ENCODE measurements at regions not wholly inside any gene's neighbourhood (a gene's known extent, or its start where the extent isn't known, plus 50 kb on each side); places are given as distances from the start of the nearest gene placed in this dataset.
"Not testable (repeated sequence)": the region's sequence is repeated elsewhere in the genome, so short reads cannot be mapped to it uniquely, and the experiment has no call there.

DNA sequence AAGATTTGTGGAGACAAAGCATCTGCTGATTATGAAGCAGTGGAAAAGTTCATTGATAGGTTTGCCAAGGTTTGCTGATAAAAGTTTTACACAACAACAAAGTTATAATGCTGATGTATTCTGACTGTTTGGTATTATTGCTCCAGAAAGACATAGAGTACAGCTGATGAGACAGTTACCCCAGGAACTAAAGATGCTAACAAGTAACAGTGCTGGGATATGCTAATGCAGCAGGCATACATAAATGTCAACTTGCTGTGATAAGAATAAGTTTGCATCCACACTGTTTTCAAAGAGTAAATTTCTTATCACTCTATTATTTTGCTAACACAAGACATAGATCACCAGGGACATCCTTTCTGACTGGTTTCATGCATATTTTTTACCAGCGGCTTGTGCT lies 1221.3 kb upstream of the CELF4 start:
- H3K9me3 ChIP-seq: no peaks in the 10 kb centered on the region
- no peaks in the 10 kb centered on the region for H3K4me1 ChIP-seq
- no peaks in the 10 kb centered on the region for H3K27me3 ChIP-seq
- WGBS, 2 donors: 93 to 96% methylated on average over 1 of the region's 1 CpG
- intact Hi-C loops (cut with DNase I): no loop called here
- TF ChIP-seq, protein P1, sequence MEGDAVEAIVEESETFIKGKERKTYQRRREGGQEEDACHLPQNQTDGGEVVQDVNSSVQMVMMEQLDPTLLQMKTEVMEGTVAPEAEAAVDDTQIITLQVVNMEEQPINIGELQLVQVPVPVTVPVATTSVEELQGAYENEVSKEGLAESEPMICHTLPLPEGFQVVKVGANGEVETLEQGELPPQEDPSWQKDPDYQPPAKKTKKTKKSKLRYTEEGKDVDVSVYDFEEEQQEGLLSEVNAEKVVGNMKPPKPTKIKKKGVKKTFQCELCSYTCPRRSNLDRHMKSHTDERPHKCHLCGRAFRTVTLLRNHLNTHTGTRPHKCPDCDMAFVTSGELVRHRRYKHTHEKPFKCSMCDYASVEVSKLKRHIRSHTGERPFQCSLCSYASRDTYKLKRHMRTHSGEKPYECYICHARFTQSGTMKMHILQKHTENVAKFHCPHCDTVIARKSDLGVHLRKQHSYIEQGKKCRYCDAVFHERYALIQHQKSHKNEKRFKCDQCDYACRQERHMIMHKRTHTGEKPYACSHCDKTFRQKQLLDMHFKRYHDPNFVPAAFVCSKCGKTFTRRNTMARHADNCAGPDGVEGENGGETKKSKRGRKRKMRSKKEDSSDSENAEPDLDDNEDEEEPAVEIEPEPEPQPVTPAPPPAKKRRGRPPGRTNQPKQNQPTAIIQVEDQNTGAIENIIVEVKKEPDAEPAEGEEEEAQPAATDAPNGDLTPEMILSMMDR (IDR thresholded peaks at IDR 0.05): no peak
- TF ChIP-seq POLR2AphosphoS5 (IDR thresholded peaks at IDR 0.05): no peak
- TF ChIP-seq POLR2A (IDR thresholded peaks at IDR 0.05): no peak
- TF ChIP-seq EP300 (IDR thresholded peaks at IDR 0.05): no peak
- no peak overlapping the region for H3K4me3 ChIP-seq
- H3K27ac ChIP-seq: no peak overlapping the region
- DNase-seq: no peak
- H3K36me3 ChIP-seq: no peaks in the 10 kb centered on the region

DNA sequence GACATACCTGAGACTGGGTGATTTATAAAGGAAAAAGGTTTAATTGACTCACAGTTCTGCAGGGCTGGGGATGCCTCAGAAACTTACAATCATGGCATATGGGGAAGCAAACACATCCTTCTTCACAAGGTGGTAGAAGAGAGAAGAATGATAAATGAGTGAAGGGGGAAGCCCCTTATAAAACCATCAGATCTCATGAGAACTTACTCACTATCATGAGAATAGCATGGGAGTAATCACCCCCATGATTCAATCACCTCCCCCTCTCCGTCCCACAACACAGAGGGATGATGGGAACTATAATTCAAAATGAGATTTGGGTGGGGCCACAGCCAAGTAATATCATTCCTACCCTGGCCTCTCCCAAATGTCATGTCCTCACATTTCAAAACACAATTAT lies 1206.0 kb upstream of the CELF4 start:
- H3K4me3 ChIP-seq; H3K4me1 ChIP-seq; H3K9me3 ChIP-seq; H3K27ac ChIP-seq; H3K27me3 ChIP-seq; H3K36me3 ChIP-seq; intact Hi-C loops (cut with DNase I); DNase-seq: not testable (repeated sequence)
- 76% methylated on average over 1 of the region's 1 CpG for WGBS, 2 donors

DNA sequence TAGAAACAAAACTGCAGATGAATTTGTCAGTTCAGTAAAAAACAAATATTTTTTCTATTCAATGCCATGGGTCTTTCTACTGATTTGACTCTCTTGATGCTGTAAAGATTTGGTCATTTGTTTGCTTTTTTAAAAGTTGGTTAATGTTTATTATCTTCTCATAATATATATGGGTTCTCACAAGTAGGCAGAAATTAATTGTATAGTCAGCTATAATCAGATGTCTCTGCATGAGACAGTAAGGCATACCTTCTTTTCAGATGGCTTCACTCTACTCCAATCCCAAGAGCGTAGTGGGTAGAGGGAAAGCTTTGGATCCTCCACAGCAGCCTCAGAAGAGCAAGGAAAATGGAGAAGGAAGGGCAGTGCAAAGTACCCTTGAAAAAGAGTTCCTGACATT lies 1202.9 kb upstream of the CELF4 start:
- no peak for DNase-seq
- Histone ChIP-seq H3K9me3 (no peaks in the 10 kb centered on the region), H3K27ac (no peak overlapping the region), H3K36me3 (no peaks in the 10 kb centered on the region), H3K4me1 (no peaks in the 10 kb centered on the region), H3K27me3 (no peaks in the 10 kb centered on the region), H3K4me3 (no peak overlapping the region)
- TF ChIP-seq POLR2A (IDR thresholded peaks at IDR 0.05) (no peak), POLR2AphosphoS5 (IDR thresholded peaks at IDR 0.05) (no peak), EP300 (IDR thresholded peaks at IDR 0.05) (no peak)
- TF ChIP-seq, protein P1 (IDR thresholded peaks at IDR 0.05): no peak
- 45 to 76% methylated on average over 1 of the region's 1 CpG for WGBS, 2 donors
- intact Hi-C loops (cut with DNase I): no loop called here

DNA sequence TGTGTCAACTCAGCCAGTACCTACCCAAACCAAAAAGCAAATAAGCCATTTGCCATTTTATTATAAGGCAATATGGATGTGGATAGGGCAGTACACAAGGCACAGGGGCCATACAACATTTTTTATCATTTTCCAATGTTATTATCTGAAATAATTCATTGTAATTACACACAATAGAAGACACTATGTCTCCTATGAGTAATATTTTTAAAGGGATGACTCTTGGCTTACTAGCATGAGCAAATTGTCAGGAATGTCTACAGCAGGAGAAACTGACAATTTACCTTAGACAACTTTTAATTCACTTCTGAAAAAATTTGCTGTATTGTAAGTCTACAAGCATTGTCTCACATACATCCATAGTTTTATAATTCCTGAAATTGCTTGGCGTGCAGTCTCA lies 1193.9 kb upstream of the CELF4 start:
- Histone ChIP-seq H3K4me1 (no peaks in the 10 kb centered on the region), H3K36me3 (no peaks in the 10 kb centered on the region), H3K4me3 (no peak overlapping the region), H3K9me3 (no peaks in the 10 kb centered on the region), H3K27me3 (no peaks in the 10 kb centered on the region), H3K27ac (no peak overlapping the region)
- intact Hi-C loops (cut with DNase I): no loop called here
- no peak for DNase-seq
- WGBS, 2 donors: 94 to 97% methylated on average over 1 of the region's 1 CpG
- no peak for TF ChIP-seq EP300 (IDR thresholded peaks at IDR 0.05)
- TF ChIP-seq, protein P1 (IDR thresholded peaks at IDR 0.05): no peak
- no peak for TF ChIP-seq POLR2AphosphoS5 (IDR thresholded peaks at IDR 0.05)
- TF ChIP-seq POLR2A (IDR thresholded peaks at IDR 0.05): no peak

DNA sequence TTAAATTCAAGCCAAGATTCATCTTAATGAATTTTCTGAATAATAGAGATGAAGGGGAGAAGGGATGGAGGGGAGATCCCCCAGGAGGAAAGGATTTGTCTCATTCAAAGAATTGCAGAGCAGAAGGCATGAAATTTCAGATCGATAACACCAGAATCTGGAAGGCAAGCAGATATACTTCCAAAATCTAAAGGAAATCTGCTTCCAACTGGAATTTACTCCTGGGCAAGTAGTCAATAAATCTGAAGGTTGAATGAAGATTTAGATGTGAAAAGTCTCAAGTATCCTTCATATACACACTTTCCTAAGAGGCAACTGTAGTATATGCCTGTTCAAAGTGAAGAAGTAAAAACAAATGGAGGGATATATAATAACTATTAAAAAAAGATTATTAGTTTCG lies 1190.8 kb upstream of the CELF4 start:
- no peak overlapping the region for H3K4me3 ChIP-seq
- peaks cover 0 to 10% (median 3%) of the 10 kb centered on the region in 4 donors for H3K4me1 ChIP-seq
- H3K27ac ChIP-seq: no peak overlapping the region
- 73 to 83% methylated on average over 2 of the region's 2 CpGs for WGBS, 2 donors
- no peaks in the 10 kb centered on the region for H3K27me3 ChIP-seq
- H3K9me3 ChIP-seq: no peaks in the 10 kb centered on the region
- no peak for DNase-seq
- intact Hi-C loops (cut with DNase I): no loop called here
- no peaks in the 10 kb centered on the region for H3K36me3 ChIP-seq
- no peak for TF ChIP-seq POLR2AphosphoS5 (IDR thresholded peaks at IDR 0.05)
- TF ChIP-seq POLR2A (IDR thresholded peaks at IDR 0.05): no peak
- TF ChIP-seq EP300 (IDR thresholded peaks at IDR 0.05): no peak
- TF ChIP-seq, protein P1 (IDR thresholded peaks at IDR 0.05): no peak

All from sigmoid colon (tissue), 6 donors.